GM19239 (cell line): ENCODE measurements at regions not wholly inside any gene's neighbourhood (a gene's known extent, or its start where the extent isn't known, plus 50 kb on each side); places are given as distances from the start of the nearest gene placed in this dataset.
"Not testable (repeated sequence)": the region's sequence is repeated elsewhere in the genome, so short reads cannot be mapped to it uniquely, and the experiment has no call there.

Experiments
- DNase-seq: peaks from one replicate; pipeline ENCODE4 v3.0.0; 2011; ENCODE audit warnings: low spot score; ENCODE audit not compliant: insufficient read length
- FAIRE-seq: peaks from 2 replicates; lab custom pipeline; 2011; peaks lifted over from hg19 to GRCh38; lab: Jason Lieb, UNC

GRCh38 chrX:121802881-121803412 is 755.5 kb downstream of the GLUD2 start:
- no peak for FAIRE-seq
- no peak for DNase-seq

- FAIRE-seq: no peak
- DNase-seq: no peak
Observed at GRCh38 chrX:121823406-121823805, 776.0 kb downstream of the GLUD2 start.

GRCh38 chrX:121831601-121832000 is 784.2 kb downstream of the GLUD2 start:
- DNase-seq: no peak
- FAIRE-seq: no peak

- no peak for FAIRE-seq
- DNase-seq: no peak
Observed at GRCh38 chrX:121832446-121832845, 785.0 kb downstream of the GLUD2 start.

GRCh38 chrX:121836000-121836399 is 788.6 kb downstream of the GLUD2 start:
- DNase-seq: no peak
- FAIRE-seq: no peak

GRCh38 chrX:121851033-121851432 is 803.6 kb downstream of the GLUD2 start:
- DNase-seq: no peak

GRCh38 chrX:121853762-121854613 is 806.6 kb downstream of the GLUD2 start:
- no peak for DNase-seq
- FAIRE-seq: no peak

More at GRCh38 chrX:121851033-121851432, 803.6 kb downstream of the GLUD2 start:
- no peak for FAIRE-seq

GRCh38 chrX:121854614-121854911 is 807.2 kb downstream of the GLUD2 start:
- DNase-seq (no peak), FAIRE-seq (no peak)

- no peak for FAIRE-seq
- no peak for DNase-seq
Observed at GRCh38 chrX:121858867-121859647, 811.6 kb downstream of the GLUD2 start.

- FAIRE-seq (no peak), DNase-seq (no peak)
Observed at GRCh38 chrX:121863976-121864375, 816.6 kb downstream of the GLUD2 start.

GRCh38 chrX:121864561-121864960 is 817.2 kb downstream of the GLUD2 start:
- DNase-seq (no peak), FAIRE-seq (peak; percentile 44)

GRCh38 chrX:121869876-121870477 is 822.6 kb downstream of the GLUD2 start:
- DNase-seq (no peak), FAIRE-seq (no peak)

GRCh38 chrX:121871122-121871521 is 823.7 kb downstream of the GLUD2 start:
- no peak for FAIRE-seq
- no peak for DNase-seq

- FAIRE-seq (no peak), DNase-seq (no peak)
Observed at GRCh38 chrX:121876305-121876704, 828.9 kb downstream of the GLUD2 start.

- not testable (repeated sequence) for FAIRE-seq, DNase-seq
Observed at GRCh38 chrX:121877337-121877736, 829.9 kb downstream of the GLUD2 start.

GRCh38 chrX:121886557-121886956 is 839.1 kb downstream of the GLUD2 start:
- no peak for FAIRE-seq

GRCh38 chrX:121894756-121895155 is 847.3 kb downstream of the GLUD2 start:
- no peak for FAIRE-seq

More at GRCh38 chrX:121886557-121886956, 839.1 kb downstream of the GLUD2 start:
- no peak for DNase-seq

GRCh38 chrX:121902463-121902862 is 855.1 kb downstream of the GLUD2 start:
- FAIRE-seq: no peak
- DNase-seq: no peak

More at GRCh38 chrX:121894756-121895155, 847.3 kb downstream of the GLUD2 start:
- no peak for DNase-seq

- FAIRE-seq (no peak), DNase-seq (no peak)
Observed at GRCh38 chrX:121903961-121904360, 856.6 kb downstream of the GLUD2 start.

- no peak for FAIRE-seq
- no peak for DNase-seq
Observed at GRCh38 chrX:121921258-121921657, 873.8 kb downstream of the GLUD2 start.

- FAIRE-seq (no peak), DNase-seq (no peak)
Observed at GRCh38 chrX:121931567-121931966, 884.2 kb downstream of the GLUD2 start.
